Stimulated activated naive CD8-positive, alpha-beta T cell treated with anti-CD3 and anti-CD28 coated beads, Interleukin-15, amount 100 ng/mL, for 72 hours (primary cell): ENCODE measurements at regions not wholly inside any gene's neighbourhood (a gene's known extent, or its start where the extent isn't known, plus 50 kb on each side); places are given as distances from the start of the nearest gene placed in this dataset.
"Not testable (repeated sequence)": the region's sequence is repeated elsewhere in the genome, so short reads cannot be mapped to it uniquely, and the experiment has no call there.

Experiments
- ATAC-seq: fragments of 150-1000 bp; cut with Tn5 transposase; 2 replicates; pipeline ENCODE4 v1.10.0; 2021; ENCODE audit warnings: mild to moderate bottlenecking, moderate library complexity
- DNase-seq, 2 donors: peaks; one replicate each; pipeline ENCODE4 v3.0.0; 2021 to 2022
- H3K27ac Mint-ChIP-seq, 2 donors: one replicate each; pipeline ENCODE4 v1.8.0; 2022; ENCODE audit warnings: mild to moderate bottlenecking in 2 of 2, mixed read lengths in 2 of 2, moderate library complexity in 2 of 2
- H3K27me3 Mint-ChIP-seq: one replicate; pipeline ENCODE4 v1.8.0; 2022; ENCODE audit warnings: mixed read lengths
- H3K4me1 Mint-ChIP-seq: one replicate; pipeline ENCODE4 v1.8.0; 2022; ENCODE audit warnings: mild to moderate bottlenecking, mixed read lengths
- H3K4me3 Mint-ChIP-seq, 2 donors: one replicate each; pipeline ENCODE4 v1.8.0; 2022; ENCODE audit warnings: mild to moderate bottlenecking in 2 of 2, mixed read lengths in 2 of 2, moderate library complexity in 1 of 2
- H3K9me3 Mint-ChIP-seq, 2 donors: one replicate each; pipeline ENCODE4 v1.8.0; 2022; ENCODE audit warnings: mixed read lengths in 2 of 2

- peaks cover 0 to 6% of the 10 kb centered on the region in 2 donors for H3K9me3 Mint-ChIP-seq
- no peaks in the 10 kb centered on the region for H3K27me3 Mint-ChIP-seq
- DNase-seq, result no peak
- H3K4me1 Mint-ChIP-seq, result no peaks in the 10 kb centered on the region
- no peak overlapping the region for H3K4me3 Mint-ChIP-seq
- ATAC-seq, result no peak
- H3K27ac Mint-ChIP-seq, result no peak overlapping the region
These were observed 214.1 kb upstream of the CNTN6 start for GRCh38 chr3:878746-879145.

DNA sequence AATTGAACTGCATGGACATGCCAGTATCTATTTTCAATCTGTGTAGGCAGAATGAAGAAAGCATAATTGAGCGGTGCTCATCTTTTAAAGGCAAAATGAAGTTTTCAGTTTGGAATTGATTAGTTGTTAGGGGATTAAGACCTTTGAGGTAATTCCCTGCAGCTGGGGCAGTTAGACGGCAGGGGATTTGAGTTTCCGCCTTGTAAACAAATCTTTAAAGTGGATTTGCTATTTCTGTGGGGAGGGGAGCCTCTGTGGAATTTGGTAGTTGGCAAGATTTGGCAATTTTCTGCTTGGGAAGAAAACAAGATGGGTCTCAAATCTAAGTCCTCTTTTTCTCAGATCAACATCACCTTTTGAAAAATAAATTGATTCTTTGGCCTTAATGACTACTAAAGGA is 212.5 kb upstream of the CNTN6 start:
- Mint-ChIP-seq H3K27ac (no peak overlapping the region), H3K4me1 (no peaks in the 10 kb centered on the region), H3K27me3 (no peaks in the 10 kb centered on the region), H3K9me3 (peaks cover 6 to 9% of the 10 kb centered on the region in 2 donors), H3K4me3 (no peak overlapping the region)
- no peak for DNase-seq
- ATAC-seq, result no peak

DNA sequence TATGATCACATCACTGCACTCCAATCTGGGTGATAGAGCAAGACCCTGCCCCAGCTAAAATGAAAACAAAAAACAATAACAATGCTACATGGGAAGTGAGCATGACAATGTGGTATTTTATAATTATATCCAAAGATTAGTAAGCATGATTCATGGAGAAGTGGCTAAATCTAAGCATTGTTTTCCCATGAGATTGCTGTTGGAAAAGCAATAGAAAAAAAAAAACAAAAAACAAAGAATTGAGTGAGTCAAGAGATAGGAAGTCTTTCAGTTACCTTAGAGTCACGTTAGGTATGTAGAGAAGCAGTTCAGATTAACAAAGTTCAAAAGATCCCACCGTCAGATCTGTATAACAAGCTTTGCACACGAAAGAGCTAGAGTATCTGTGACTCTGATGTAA is 210.3 kb upstream of the CNTN6 start:
- no peak overlapping the region for H3K27ac Mint-ChIP-seq
- no peak overlapping the region for H3K4me3 Mint-ChIP-seq
- ATAC-seq, result no peak
- no peaks in the 10 kb centered on the region for H3K4me1 Mint-ChIP-seq
- H3K9me3 Mint-ChIP-seq, result peaks cover 10 to 14% of the 10 kb centered on the region in 2 donors
- H3K27me3 Mint-ChIP-seq, result no peaks in the 10 kb centered on the region
- DNase-seq, result no peak

- ATAC-seq, result no peak
- Mint-ChIP-seq H3K9me3 (peaks cover 11 to 19% of the 10 kb centered on the region in 2 donors), H3K27me3 (no peaks in the 10 kb centered on the region), H3K4me1 (no peaks in the 10 kb centered on the region), H3K27ac (no peak overlapping the region), H3K4me3 (no peak overlapping the region)
- DNase-seq, result no peak
These were observed 190.7 kb upstream of the CNTN6 start for GRCh38 chr3:901953-902778.

GRCh38 chr3:905217-905616 is 187.6 kb upstream of the CNTN6 start:
- Mint-ChIP-seq H3K4me1 (no peaks in the 10 kb centered on the region), H3K9me3 (peaks cover 11 to 19% of the 10 kb centered on the region in 2 donors), H3K27me3 (no peaks in the 10 kb centered on the region), H3K4me3 (no peak overlapping the region), H3K27ac (no peak overlapping the region)
- no peak for DNase-seq
- no peak for ATAC-seq

GRCh38 chr3:906739-907138 is 186.1 kb upstream of the CNTN6 start:
- peaks cover 7 to 25% of the 10 kb centered on the region in 2 donors for H3K9me3 Mint-ChIP-seq
- H3K4me1 Mint-ChIP-seq, result no peaks in the 10 kb centered on the region

DNA sequence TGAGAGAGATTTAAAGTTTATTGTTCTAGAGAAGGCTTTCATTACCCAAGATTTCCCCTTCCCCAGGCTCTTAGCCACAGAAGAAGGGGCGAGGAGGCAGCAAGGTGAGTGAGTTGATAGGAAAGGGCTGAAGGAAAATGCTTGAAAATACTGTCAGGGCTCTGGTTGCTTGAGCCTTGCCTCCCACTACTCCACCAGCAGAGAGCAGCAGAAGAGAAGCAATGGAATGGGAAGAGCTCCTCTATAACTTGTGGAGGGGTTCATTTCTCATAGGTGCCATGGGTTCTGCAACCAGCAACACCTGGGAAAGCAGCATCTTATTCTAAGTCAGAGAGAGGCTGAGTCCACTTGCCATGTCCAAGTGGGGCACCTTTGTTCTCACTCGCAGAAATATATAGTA is 184.0 kb upstream of the CNTN6 start:
- H3K4me1 Mint-ChIP-seq, result no peaks in the 10 kb centered on the region
- no peaks in the 10 kb centered on the region for H3K27me3 Mint-ChIP-seq
- H3K9me3 Mint-ChIP-seq, result peaks cover 5 to 15% of the 10 kb centered on the region in 2 donors
- ATAC-seq (no peak), DNase-seq (no peak)
- no peak overlapping the region for H3K27ac Mint-ChIP-seq
- no peak overlapping the region for H3K4me3 Mint-ChIP-seq

More at GRCh38 chr3:906739-907138, 186.1 kb upstream of the CNTN6 start:
- H3K27me3 Mint-ChIP-seq, result no peaks in the 10 kb centered on the region
- ATAC-seq, result no peak
- no peak overlapping the region for H3K4me3 Mint-ChIP-seq
- no peak for DNase-seq
- H3K27ac Mint-ChIP-seq, result no peak overlapping the region

DNA sequence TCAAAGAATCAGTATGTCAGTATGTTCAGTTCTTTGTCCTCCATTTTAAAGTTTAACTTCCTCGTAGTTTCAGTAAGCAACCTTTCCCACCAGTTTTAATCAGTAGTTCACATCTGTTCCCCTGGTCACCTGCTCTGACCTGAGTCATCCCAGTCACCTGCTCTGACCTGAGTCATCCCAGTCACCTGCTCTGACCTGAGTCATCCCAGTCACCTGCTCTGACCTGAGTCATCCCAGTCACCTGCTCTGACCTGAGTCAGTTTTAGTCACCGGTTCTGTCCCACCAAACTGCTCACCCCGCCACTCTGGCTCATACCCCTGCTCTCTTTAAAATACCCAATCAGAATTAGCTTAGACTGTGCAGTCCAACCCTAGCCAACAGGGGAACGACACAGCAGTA is 180.1 kb upstream of the CNTN6 start:
- H3K27ac Mint-ChIP-seq, result not testable (repeated sequence)

GRCh38 chr3:923161-923910 is 169.5 kb upstream of the CNTN6 start:
- no peaks in the 10 kb centered on the region for H3K9me3 Mint-ChIP-seq
- H3K4me1 Mint-ChIP-seq, result no peaks in the 10 kb centered on the region
- ATAC-seq, result no peak
- no peak overlapping the region for H3K27ac Mint-ChIP-seq
- no peak for DNase-seq
- H3K27me3 Mint-ChIP-seq, result no peaks in the 10 kb centered on the region
- no peak overlapping the region for H3K4me3 Mint-ChIP-seq

More for the DNA sequence above, 180.1 kb upstream of the CNTN6 start:
- not testable (repeated sequence) for DNase-seq, ATAC-seq, H3K9me3 Mint-ChIP-seq, H3K4me1 Mint-ChIP-seq, H3K27me3 Mint-ChIP-seq, H3K4me3 Mint-ChIP-seq

- H3K27me3 Mint-ChIP-seq, result no peaks in the 10 kb centered on the region
- H3K27ac Mint-ChIP-seq, result no peak overlapping the region
- ATAC-seq, result no peak
- no peak overlapping the region for H3K4me3 Mint-ChIP-seq
- H3K9me3 Mint-ChIP-seq, result peaks cover 0 to 13% of the 10 kb centered on the region in 2 donors
- no peak for DNase-seq
- H3K4me1 Mint-ChIP-seq, result no peaks in the 10 kb centered on the region
These were observed 162.0 kb upstream of the CNTN6 start for GRCh38 chr3:930866-931265.

DNA sequence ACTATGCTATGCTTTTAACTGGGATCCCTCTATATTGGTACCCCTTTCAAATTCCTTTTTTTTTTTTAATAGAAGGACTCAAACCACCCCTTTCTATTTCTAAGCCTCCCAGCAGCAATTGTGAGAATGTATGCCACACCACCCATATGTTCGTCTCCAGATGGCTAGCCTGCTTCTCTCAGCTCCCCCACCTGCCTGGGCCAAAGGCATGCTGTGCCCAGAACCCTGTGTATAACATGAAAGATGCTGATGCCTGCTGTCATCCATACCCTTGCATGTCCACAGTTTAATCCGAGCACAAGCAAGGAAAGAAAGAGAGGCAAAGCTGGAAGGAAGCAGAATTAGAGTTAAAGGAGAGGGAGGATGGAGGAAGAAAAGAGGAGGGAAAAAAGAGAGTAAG is 159.5 kb upstream of the CNTN6 start:
- no peaks in the 10 kb centered on the region for H3K4me1 Mint-ChIP-seq
- ATAC-seq, result no peak
- H3K4me3 Mint-ChIP-seq, result no peak overlapping the region
- peaks cover 0 to 13% of the 10 kb centered on the region in 2 donors for H3K9me3 Mint-ChIP-seq
- no peak overlapping the region for H3K27ac Mint-ChIP-seq
- H3K27me3 Mint-ChIP-seq, result no peaks in the 10 kb centered on the region
- no peak for DNase-seq

GRCh38 chr3:944786-945185 is 148.0 kb upstream of the CNTN6 start:
- H3K27me3 Mint-ChIP-seq, result no peaks in the 10 kb centered on the region
- no peaks in the 10 kb centered on the region for H3K4me1 Mint-ChIP-seq
- peaks cover 4 to 16% of the 10 kb centered on the region in 2 donors for H3K9me3 Mint-ChIP-seq
- DNase-seq, result no peak
- no peak overlapping the region for H3K27ac Mint-ChIP-seq
- H3K4me3 Mint-ChIP-seq, result no peak overlapping the region
- ATAC-seq, result no peak

DNA sequence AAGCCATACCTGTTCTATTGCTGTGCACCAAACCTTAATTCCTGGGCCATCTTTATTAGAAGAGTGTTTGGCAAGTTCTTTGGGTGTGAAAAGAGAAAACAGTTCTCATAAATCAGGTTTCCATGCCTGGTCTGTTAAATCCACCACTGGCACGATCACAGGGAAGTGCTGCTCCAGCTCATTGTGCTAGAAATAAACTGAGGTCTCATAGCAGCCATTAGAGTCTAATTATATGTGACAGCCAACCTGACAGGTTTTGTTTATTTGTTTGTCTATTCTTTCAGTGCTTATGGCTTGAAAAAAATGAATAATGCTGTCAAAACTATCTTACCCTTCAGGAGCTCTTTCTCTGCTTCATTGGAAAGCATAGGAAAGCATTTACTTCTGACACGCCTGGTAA is 147.1 kb upstream of the CNTN6 start:
- no peak overlapping the region for H3K27ac Mint-ChIP-seq
- no peaks in the 10 kb centered on the region for H3K27me3 Mint-ChIP-seq
- H3K4me3 Mint-ChIP-seq, result no peak overlapping the region
- DNase-seq, result no peak
- no peaks in the 10 kb centered on the region for H3K4me1 Mint-ChIP-seq
- ATAC-seq, result no peak
- H3K9me3 Mint-ChIP-seq, result peaks cover 4 to 7% of the 10 kb centered on the region in 2 donors

- Mint-ChIP-seq H3K27ac (no peak overlapping the region), H3K27me3 (no peaks in the 10 kb centered on the region), H3K4me3 (no peak overlapping the region), H3K4me1 (no peaks in the 10 kb centered on the region), H3K9me3 (no peaks in the 10 kb centered on the region)
- ATAC-seq (no peak), DNase-seq (no peak)
These were observed 139.9 kb upstream of the CNTN6 start for GRCh38 chr3:952906-953305.

- Mint-ChIP-seq H3K9me3 (peaks cover 15 to 38% of the 10 kb centered on the region in 2 donors), H3K4me1 (no peaks in the 10 kb centered on the region), H3K27me3 (no peaks in the 10 kb centered on the region), H3K4me3 (no peak overlapping the region), H3K27ac (no peak overlapping the region)
- ATAC-seq (no peak), DNase-seq (no peak)
These were observed 129.6 kb upstream of the CNTN6 start for GRCh38 chr3:963255-963654.

GRCh38 chr3:963755-964154 is 129.1 kb upstream of the CNTN6 start:
- Mint-ChIP-seq H3K27ac (no peak overlapping the region), H3K4me3 (no peak overlapping the region), H3K9me3 (peaks cover 15 to 37% of the 10 kb centered on the region in 2 donors), H3K4me1 (no peaks in the 10 kb centered on the region), H3K27me3 (no peaks in the 10 kb centered on the region)
- no peak for ATAC-seq
- no peak for DNase-seq
